OCI-LY1 (cell line): ENCODE measurements at regions not wholly inside any gene's neighbourhood (a gene's known extent, or its start where the extent isn't known, plus 50 kb on each side); places are given as distances from the start of the nearest gene placed in this dataset.

Experiments used
- H2AFZ ChIP-seq: fragments of 200-600 bp; sonication (generic), shearing (Covaris generic); 2 replicates; pipeline ENCODE4 v1.6.0; 2014; ENCODE audit warnings: antibody characterized with exemption, mild to moderate bottlenecking, low read length
- H3F3A ChIP-seq: fragments of 200-600 bp; sonication (generic), shearing (Covaris generic); 2 replicates; pipeline ENCODE4 v1.6.0; 2014; ENCODE audit warnings: mild to moderate bottlenecking, antibody characterized with exemption, low read length, moderate library complexity; ENCODE audit not compliant: insufficient read depth
- H3K27ac ChIP-seq: fragments of 200-600 bp; sonication (generic); 2 replicates; pipeline ENCODE4 v1.5.1; 2014; ENCODE audit warnings: low read length, mixed run types, mild to moderate bottlenecking, low read depth; ENCODE audit not compliant: poor library complexity, severe bottlenecking
- H3K27me3 ChIP-seq: fragments of 200-600 bp; sonication (generic); 2 replicates; pipeline ENCODE4 v1.6.0; 2014; ENCODE audit warnings: antibody characterized with exemption, mild to moderate bottlenecking, low read length, moderate library complexity; ENCODE audit not compliant: insufficient read depth
- H3K36me3 ChIP-seq: fragments of 200-600 bp; sonication (generic); 2 replicates; pipeline ENCODE4 v1.6.1; 2014; ENCODE audit warnings: mild to moderate bottlenecking, antibody characterized with exemption, low read length, moderate library complexity, mixed read lengths; ENCODE audit not compliant: insufficient read depth
- H3K4me1 ChIP-seq: fragments of 200-600 bp; sonication (generic); 2 replicates; pipeline ENCODE4 v1.5.1; 2014; ENCODE audit warnings: mild to moderate bottlenecking, low read length, moderate library complexity; ENCODE audit not compliant: insufficient read depth, severe bottlenecking
- H3K4me2 ChIP-seq: fragments of 200-600 bp; sonication (generic), shearing (Covaris generic); 2 replicates; pipeline ENCODE4 v1.6.1; 2014; ENCODE audit warnings: low read length
- H3K4me3 ChIP-seq: fragments of 200-600 bp; sonication (generic); 2 replicates; pipeline ENCODE4 v1.5.1; 2014; ENCODE audit warnings: low read length, low read depth, mild to moderate bottlenecking, mixed read lengths; ENCODE audit not compliant: poor library complexity, severe bottlenecking
- H3K79me2 ChIP-seq: fragments of 200-600 bp; shearing (Covaris generic); 2 replicates; pipeline ENCODE4 v1.6.1; 2016; ENCODE audit warnings: mixed run types, low read length, mixed read lengths; ENCODE audit not compliant: insufficient read depth
- H3K9ac ChIP-seq: fragments of 200-600 bp; sonication (generic), shearing (Covaris generic); 2 replicates; pipeline ENCODE4 v1.6.1; 2014; ENCODE audit warnings: mild to moderate bottlenecking, low read length, mixed read lengths
- H3K9me2 ChIP-seq: fragments of 200-600 bp; sonication (generic), shearing (Covaris generic); 2 replicates; pipeline ENCODE4 v1.6.1; 2014; ENCODE audit warnings: low read depth, mild to moderate bottlenecking, low read length, mixed read lengths
- H3K9me3 ChIP-seq: fragments of 200-600 bp; shearing (Covaris generic); 2 replicates; pipeline ENCODE4 v1.6.1; 2014; ENCODE audit warnings: low read length, mixed read lengths
- H4K20me1 ChIP-seq: fragments of 200-600 bp; sonication (generic), shearing (Covaris generic); 2 replicates; pipeline ENCODE4 v1.6.0; 2016; ENCODE audit warnings: mild to moderate bottlenecking, low read length; ENCODE audit not compliant: insufficient read depth
- CTCF ChIP-seq: fragments of 200-600 bp; sonication (generic), shearing (Covaris generic); IDR thresholded peaks from 2 replicates; pipeline ENCODE4 v1.5.1; 2017; ENCODE audit warnings: mild to moderate bottlenecking, antibody characterized with exemption, low read length, moderate library complexity, mixed read lengths
- EZH2 ChIP-seq: fragments of 200-600 bp; sonication (generic), shearing (Covaris generic); IDR thresholded peaks from 2 replicates; pipeline ENCODE4 v1.8.0; 2017; ENCODE audit warnings: borderline replicate concordance, mixed run types, mild to moderate bottlenecking, antibody characterized with exemption, low read length, moderate library complexity, mixed read lengths

GRCh38 chr12:123056053-123056452, 75.6 kb downstream of the ARL6IP4 start:
- Histone ChIP-seq H3K79me2 (peaks cover 8% of the 10 kb centered on the region; the same call in 1 of the 2 replicates), H3K9ac (no peak overlapping the region; the same call in 1 of the 2 replicates), H3K9me3 (no peaks in the 10 kb centered on the region), H4K20me1 (no peaks in the 10 kb centered on the region), H3F3A (peaks cover 5% of the 10 kb centered on the region; the same call in 1 of the 2 replicates), H3K9me2 (no peaks in the 10 kb centered on the region), H3K4me1 (peaks cover 69% of the 10 kb centered on the region), H3K4me2 (no peak overlapping the region), H3K4me3 (no peak overlapping the region), H3K27me3 (no peaks in the 10 kb centered on the region), H3K27ac (peak overlapping the region; percentile 41), H3K36me3 (no peaks in the 10 kb centered on the region; the same call in 1 of the 2 replicates), H2AFZ (no peak overlapping the region)
- TF ChIP-seq EZH2 = no peak
- TF ChIP-seq CTCF = no peak

- H3K9me3 ChIP-seq = no peaks in the 10 kb centered on the region
- H3K4me1 ChIP-seq = peaks cover 63% of the 10 kb centered on the region
- no peak overlapping the region; the same call in 1 of the 2 replicates for H3K9ac ChIP-seq
- H3K9me2 ChIP-seq = no peaks in the 10 kb centered on the region
- no peaks in the 10 kb centered on the region for H4K20me1 ChIP-seq
- peaks cover 8% of the 10 kb centered on the region; the same call in 1 of the 2 replicates for H3K79me2 ChIP-seq
- H3K27ac ChIP-seq = peak overlapping the region; percentile 41
- TF ChIP-seq EZH2 = no peak
- no peak for TF ChIP-seq CTCF
- no peaks in the 10 kb centered on the region; the same call in 1 of the 2 replicates for H3K36me3 ChIP-seq
- H3K27me3 ChIP-seq = no peaks in the 10 kb centered on the region
- peaks cover 5% of the 10 kb centered on the region; the same call in 1 of the 2 replicates for H3F3A ChIP-seq
- H3K4me3 ChIP-seq = no peak overlapping the region
- no peak overlapping the region for H3K4me2 ChIP-seq
- no peak overlapping the region for H2AFZ ChIP-seq
Observed at GRCh38 chr12:123055281-123055766, 74.8 kb downstream of the ARL6IP4 start.

GRCh38 chr12:123054371-123054770, 73.9 kb downstream of the ARL6IP4 start:
- peaks cover 7% of the 10 kb centered on the region for H3K36me3 ChIP-seq
- H3K27me3 ChIP-seq = no peaks in the 10 kb centered on the region
- H3K9ac ChIP-seq = no peak overlapping the region
- H3K4me1 ChIP-seq = peaks cover 58% of the 10 kb centered on the region
- TF ChIP-seq EZH2 = no peak
- no peak for TF ChIP-seq CTCF
- H3K9me3 ChIP-seq = no peaks in the 10 kb centered on the region
- no peak overlapping the region for H2AFZ ChIP-seq
- no peak overlapping the region for H3K27ac ChIP-seq
- no peak overlapping the region for H3K4me3 ChIP-seq
- peaks cover 11% of the 10 kb centered on the region; the same call in 1 of the 2 replicates for H3K79me2 ChIP-seq
- no peaks in the 10 kb centered on the region for H4K20me1 ChIP-seq
- no peak overlapping the region for H3K4me2 ChIP-seq
- H3F3A ChIP-seq = peaks cover 5% of the 10 kb centered on the region; the same call in 1 of the 2 replicates
- no peaks in the 10 kb centered on the region for H3K9me2 ChIP-seq
